Loucy (cell line): ENCODE measurements at regions not wholly inside any gene's neighbourhood (a gene's known extent, or its start where the extent isn't known, plus 50 kb on each side); places are given as distances from the start of the nearest gene placed in this dataset.

ENCODE experiments used
- EZH2phosphoT487 ChIP-seq: fragments of 200-600 bp; IDR thresholded peaks from 2 replicates; pipeline ENCODE4 v1.6.1; 2018; ENCODE audit warnings: antibody characterized with exemption, mild to moderate bottlenecking, moderate library complexity, borderline replicate concordance
- TF ChIP-seq, protein P1 (sequence below): fragments of 200-600 bp; sonication (generic); conservative IDR thresholded peaks from 2 replicates; pipeline ENCODE4 v1.5.1; 2014; ENCODE audit warnings: mild to moderate bottlenecking, antibody characterized with exemption, low read length

DNA sequence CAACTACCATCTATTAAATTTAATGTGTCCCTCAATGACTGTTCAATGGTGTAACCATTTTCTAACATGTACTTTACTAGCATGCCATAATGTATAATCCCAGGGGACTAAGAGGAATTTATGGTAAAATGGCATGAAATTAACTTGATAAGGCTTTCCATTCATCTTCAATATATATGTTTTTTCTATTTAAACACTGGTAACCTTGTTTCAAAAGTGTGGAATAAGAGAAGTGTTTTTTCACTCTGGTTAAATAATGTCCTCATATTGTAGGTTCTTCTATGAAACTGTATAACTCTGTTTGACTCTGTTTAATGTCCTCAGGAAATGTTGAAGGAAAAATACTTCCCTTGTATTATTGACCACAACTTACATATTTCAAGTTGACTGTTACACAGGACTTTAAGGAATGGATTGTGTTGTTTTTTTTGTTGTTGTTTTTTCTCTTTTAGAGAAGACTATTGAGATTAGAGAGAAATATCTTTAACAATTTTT, 113.8 kb upstream of the ARSJ start:
- TF ChIP-seq, protein P1, sequence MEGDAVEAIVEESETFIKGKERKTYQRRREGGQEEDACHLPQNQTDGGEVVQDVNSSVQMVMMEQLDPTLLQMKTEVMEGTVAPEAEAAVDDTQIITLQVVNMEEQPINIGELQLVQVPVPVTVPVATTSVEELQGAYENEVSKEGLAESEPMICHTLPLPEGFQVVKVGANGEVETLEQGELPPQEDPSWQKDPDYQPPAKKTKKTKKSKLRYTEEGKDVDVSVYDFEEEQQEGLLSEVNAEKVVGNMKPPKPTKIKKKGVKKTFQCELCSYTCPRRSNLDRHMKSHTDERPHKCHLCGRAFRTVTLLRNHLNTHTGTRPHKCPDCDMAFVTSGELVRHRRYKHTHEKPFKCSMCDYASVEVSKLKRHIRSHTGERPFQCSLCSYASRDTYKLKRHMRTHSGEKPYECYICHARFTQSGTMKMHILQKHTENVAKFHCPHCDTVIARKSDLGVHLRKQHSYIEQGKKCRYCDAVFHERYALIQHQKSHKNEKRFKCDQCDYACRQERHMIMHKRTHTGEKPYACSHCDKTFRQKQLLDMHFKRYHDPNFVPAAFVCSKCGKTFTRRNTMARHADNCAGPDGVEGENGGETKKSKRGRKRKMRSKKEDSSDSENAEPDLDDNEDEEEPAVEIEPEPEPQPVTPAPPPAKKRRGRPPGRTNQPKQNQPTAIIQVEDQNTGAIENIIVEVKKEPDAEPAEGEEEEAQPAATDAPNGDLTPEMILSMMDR, result no peak
- TF ChIP-seq EZH2phosphoT487, result no peak
